GM21825 (cell line): ENCODE measurements at regions not wholly inside any gene's neighbourhood (a gene's known extent, or its start where the extent isn't known, plus 50 kb on each side); places are given as distances from the start of the nearest gene placed in this dataset.

Experiments
- ATAC-seq: cut with Tn5 transposase; IDR thresholded peaks from one replicate; pipeline ENCODE4 v1.9.1; 2021; ENCODE audit warnings: mild to moderate bottlenecking, moderate library complexity; ENCODE audit not compliant: unreplicated experiment

DNA sequence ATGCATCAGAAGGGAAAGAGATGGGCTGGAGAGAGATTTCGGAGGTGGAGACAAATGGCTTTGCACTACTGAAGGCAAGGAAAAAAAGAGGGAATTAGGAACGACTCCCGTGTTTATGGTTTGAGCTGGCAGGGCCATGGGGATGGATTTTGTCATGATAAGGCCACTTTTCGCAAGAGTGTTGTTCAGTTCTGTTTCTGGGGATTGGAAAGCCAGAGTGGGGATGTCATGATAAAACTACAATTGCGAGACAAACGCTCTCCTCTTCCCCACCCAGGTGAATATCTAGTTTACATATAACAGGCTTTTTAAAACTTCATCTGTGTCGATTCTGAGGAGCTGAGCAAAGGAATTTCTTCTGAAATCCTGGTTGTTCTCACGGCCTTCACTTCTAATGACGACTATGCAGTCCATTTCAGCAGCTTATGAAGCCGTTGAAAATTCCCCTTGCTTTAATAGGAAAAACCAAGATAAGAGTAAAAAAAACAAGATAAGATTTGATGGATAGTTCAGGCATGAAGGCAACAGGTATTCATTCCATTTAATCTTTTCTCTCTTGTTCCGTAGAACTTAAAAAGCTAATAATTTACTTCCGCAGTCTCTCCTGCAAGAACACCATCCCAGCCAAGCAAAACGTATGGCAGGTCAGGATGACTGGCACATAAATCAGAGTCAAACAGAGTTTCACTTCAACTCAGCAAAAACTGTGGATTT lies 245.6 kb upstream of the PITRM1 start:
- no peak for ATAC-seq

DNA sequence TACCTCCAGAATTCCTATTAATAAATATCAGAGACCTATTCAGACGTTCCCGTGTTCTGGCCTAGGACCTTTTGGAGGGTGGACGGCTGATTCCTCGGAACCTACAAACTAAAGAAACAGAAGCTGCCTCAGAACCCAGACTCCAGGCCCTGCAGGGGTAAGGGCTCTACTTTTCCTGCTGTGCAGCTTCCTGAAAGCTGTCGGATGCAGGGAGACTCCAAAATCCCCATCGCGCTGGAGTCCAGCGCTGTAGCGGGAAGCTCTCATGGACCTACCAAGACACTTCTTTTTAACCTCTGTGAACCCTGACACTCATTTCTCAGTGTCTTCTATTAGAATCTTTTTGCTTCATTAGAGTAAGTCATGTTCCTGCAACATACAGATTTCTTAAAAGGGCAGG lies 244.5 kb upstream of the PITRM1 start:
- ATAC-seq: no peak

GRCh38 chr10:3415878-3416605 lies 243.5 kb upstream of the PITRM1 start:
- ATAC-seq: no peak

DNA sequence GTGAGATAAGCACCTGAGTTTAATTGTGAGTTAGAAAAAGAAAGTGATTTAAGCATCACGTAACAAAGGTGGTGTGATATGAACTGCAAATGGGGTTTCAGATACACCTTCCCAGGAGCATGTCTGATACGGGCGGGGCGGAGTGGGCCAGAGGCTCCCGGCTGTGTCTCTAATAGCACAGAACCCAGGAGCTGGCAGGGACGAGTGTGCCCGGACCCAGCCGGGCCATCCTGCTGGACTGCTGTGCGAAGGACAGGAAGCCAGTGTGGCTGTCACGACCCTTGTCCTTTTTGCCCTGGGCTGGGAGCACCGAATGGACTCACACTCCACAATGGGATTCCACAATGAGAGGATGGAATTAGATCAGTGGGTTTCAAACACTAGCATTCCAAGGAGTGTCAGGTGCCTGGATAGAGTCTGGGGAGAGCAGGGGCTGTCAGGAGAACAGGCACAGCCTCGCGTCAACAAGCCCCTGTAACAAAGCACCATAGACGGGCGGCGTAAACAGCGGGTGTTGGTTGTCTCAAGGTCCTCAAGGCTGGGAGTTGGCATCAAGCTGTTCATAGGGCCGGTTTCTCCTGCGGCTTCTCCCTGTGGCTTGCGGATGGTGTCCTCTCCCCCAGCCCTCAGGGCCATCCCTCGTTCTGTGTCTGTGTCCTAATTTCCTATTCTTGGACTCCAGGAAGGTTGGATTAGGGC lies 242.6 kb upstream of the PITRM1 start:
- ATAC-seq: no peak

DNA sequence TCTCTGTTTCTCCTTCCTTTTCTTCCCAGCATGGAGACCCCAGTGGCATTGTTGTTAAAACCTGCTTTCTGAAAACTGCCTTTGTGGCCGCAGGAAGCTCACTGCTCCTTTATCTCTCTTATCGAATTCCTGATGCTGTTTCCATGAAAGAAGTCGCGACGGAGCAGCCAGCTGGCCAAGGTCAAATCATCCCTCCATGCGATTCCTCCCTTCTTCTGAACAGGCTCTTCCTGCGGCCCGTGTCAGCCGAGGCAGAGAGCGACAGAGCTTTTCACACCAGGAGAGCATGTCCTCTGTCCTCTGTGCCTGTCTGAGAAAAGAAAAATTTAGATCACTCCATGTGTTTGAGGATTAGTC lies 242.1 kb upstream of the PITRM1 start:
- no peak for ATAC-seq

DNA sequence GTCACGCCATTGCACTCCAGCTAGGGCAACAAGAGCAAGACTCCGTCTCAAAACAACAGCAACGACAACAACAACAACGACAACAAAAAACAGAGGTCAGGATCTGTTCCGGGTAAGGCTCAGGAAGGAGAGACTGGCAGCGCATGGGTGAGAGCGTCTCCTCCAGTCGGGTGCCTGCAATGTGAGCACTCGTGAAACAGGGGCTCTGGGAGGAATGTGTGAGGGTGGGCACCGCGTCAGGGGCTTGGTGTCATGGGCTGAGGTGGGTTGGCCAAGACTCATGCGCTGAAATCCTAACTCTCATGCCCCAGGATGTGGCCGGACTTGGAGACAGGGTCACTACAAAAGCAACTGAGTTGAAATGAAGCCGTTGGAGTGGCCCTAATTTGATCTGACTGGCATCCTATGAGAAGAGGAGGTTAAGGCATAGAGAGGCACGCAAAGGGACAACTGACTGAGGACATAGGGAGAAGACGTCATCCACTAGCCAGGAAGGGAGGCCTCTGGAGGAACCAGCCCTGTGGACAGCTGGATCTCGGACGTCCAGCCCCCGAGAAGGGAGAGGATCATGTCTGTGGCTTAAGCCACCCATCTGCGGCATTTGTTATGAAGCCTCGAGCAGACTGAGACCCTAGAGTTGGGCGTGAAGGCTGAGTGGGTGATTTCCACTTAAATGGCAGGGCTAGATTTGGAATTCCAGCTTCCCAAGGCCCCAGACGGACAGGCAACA lies 241.5 kb upstream of the PITRM1 start:
- no peak for ATAC-seq

DNA sequence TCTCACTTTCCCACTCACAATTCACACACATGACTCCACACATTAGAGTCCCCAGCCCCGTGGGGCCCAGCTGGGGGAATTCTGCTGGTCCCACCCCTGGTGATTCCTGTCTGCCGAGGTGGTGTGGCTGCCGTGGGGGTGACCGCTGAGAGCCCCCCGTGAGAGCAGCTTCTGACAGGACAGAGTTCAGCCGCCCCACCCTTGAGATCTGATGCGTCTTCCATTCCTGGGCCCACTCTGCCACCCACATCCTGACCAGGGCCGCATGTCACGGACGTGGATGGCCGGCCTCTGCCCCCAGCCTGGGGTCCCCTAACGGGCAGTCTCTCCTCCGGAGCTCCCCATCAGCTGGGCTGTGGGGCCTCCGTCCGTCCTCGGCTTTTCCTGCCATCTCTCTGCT lies 240.1 kb upstream of the PITRM1 start:
- no peak for ATAC-seq

DNA sequence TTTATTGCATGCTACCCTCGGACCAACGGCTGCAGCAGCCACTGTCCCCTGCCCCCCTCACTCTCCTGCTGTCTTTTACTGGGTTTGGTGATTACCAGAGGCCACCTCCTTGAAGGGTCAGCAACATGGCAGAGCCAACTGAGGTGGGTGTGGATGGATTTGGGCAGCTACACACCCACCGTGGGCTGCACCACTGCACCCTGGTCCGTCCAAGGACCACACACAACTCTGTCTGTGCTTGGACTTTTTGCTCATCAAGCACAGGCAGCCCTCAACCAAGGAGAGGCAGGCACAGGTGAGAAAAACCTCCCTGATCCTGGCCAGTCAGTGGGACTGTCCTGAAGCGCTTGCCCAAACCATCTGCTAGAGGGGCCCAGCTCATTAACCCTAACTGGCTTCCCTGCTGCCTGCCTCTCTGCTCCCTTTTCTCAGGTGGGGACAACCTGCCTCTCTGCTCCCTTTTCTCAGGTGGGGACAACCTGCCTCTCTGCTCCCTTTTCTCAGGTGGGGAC lies 239.5 kb upstream of the PITRM1 start:
- ATAC-seq: no peak

DNA sequence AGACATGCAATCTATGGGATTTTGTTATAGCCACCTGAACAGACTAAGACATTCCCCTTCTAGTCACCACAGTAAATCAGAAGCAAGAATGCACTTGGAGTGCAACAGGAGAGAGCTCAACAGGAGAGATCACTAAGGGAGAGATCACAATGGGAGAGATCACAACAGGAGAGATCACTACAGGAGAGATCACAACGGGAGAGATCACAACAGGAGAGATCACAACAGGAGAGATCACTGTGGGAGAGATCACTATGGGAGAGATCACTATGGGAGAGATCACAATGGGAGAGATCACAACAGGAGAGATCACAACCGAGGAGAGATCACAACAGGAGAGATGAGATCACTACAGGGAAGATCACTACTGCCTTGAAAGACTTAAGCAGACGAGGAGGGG lies 238.5 kb upstream of the PITRM1 start:
- no peak for ATAC-seq

DNA sequence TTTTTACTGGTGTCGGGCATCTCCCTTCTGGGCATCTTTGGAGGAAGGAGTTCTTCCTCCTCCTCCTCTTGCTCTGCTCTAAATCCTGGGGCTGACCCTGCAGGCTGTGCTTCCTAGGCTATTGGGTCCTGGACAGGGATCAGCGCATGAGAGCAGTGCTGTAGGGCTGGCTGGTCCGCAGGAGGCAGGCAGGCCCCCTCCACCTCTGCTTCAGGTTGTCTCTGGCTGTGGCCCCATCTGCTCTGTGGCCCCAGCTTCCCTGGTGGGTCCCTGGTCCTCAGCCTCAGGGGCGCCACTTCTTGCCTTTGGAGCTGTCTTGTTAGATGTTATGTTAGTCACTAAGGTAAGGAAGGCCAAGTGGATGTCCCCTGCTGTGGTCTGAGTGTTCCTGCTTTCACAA lies 237.3 kb upstream of the PITRM1 start:
- no peak for ATAC-seq

DNA sequence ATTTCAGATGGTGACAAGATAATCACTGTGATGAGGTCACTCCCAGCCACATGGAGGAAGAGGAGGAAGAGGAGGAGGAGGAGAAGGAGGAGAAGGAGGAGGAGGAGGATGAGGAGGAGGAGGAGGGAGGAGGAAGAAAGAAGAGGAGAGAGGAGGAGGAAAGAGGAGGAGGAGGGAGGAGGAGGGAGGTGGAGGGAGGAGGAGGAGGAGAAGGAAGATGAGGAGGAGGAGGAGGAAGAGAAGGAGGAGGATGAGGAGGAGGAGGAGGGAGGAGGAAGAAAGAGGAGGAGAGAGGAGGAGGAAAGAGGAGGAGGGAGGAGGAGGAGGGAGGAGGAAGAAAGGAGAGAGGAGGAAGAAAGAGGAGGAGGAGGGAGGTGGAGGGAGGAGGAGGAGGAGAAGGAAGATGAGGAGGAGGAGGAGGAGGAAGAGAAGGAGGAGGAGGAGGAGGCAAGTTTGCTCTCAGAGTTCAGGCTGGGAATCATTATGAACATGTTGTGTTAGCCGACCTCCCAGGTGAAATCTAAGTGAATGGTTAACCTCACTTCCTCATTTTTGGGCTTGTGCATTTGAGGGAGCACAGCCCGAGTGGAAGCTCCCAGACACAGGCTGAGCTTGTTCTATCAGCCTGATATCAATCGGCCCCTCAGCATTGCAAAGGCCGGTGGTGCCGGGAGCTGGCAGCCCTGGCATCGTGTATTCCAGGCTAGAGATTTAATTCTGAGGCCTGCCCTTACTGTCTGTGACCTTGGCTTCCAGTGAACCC lies 236.2 kb upstream of the PITRM1 start:
- no peak for ATAC-seq

DNA sequence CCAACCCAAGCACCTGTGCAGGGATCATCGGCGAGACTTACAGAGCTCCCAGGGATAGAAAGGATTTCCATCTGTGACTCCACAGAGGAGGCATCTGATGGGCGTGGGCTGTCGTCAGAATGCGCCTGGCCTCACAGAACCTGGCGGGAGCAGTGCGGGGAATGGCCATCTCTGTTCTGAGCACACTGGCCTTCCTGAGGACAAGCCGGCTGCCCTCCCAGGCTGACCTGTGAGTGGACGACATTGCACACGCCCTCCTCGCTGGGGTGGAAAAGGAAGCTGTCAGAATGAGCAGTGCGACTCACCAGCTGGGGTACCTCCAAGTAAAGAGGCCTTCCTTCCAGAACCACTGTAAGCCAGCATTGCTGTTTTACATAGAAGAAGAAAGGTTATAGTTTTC lies 234.6 kb upstream of the PITRM1 start:
- no peak for ATAC-seq

DNA sequence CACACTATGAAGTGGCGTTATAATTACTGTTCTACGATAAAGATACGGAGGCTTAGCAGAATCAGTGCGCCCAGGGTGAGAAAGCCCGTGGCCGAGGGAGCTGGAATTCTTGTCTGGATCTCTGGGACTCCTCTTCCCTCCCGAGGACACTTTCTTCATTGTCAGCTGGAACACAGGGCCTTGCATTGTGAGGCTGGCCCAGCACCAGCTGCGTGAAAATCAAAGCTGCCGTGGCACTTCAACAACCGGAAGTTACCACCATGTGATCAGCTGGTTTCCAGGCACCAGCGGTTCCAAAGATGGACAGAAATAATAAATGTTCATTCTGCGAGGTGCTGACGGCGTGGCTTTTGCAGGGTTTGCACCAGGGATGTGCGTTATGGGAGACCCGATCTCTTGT lies 234.0 kb upstream of the PITRM1 start:
- ATAC-seq: no peak

DNA sequence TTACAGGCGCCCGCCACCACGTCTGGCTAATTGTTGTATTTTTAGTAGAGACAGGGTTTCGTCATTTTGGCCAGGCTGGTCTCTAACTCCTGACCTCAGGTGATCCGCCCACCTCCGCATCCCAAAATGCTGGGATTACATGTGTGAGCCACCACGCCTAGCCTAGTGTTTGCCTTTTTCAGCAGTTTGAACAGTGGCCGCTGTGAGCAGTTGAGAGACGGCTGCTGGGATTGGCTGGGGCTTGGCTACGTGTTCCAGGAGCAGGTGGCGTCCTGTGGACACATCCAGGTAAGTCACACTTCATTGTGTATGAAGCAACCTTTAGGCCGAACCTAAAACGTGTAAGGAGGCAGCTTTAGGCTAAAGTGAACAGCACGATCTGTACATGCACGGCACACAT lies 231.8 kb upstream of the PITRM1 start:
- no peak for ATAC-seq

GRCh38 chr10:3402187-3402751 lies 229.7 kb upstream of the PITRM1 start:
- no peak for ATAC-seq

DNA sequence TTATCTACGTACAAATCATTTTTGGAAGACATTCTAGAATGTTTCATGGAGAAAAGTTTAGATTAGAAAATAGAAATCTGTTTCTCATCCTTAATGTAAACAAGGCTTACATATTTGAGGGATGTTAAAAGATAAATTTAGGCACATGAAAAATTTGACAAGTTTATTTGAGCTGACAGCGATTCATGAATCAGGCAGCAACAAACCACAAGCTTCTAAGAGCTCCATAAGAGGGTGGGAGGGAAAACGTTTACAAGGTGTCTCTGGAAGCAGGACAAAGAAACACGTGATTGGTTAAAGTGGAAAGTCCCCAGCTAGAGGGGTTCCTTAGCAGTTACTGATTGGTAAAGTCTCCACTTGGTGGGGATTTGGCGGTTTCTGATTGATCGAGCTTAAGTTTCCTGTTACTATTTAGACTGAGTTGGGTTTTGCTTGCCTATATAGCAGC lies 228.9 kb upstream of the PITRM1 start:
- no peak for ATAC-seq

DNA sequence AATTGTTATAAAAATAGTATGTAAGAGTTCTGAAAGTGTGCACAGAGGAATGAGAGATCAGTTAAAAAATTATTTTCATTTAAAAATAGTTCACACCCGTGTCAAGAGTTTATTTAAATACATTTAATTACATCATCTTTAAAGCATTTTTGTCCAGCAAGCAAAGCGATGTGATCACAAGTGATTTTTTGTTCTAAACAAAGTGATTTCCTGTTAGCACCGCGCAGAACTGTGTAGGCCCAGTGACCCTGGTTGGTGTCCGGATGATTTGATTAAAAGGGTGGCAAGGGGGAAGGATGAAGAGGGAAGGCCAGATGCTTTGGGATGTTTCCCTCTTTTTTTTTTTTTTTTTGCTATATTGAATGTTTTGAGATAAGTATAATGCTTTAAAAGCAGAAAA lies 227.8 kb upstream of the PITRM1 start:
- ATAC-seq: no peak

GRCh38 chr10:3399756-3400155 lies 227.2 kb upstream of the PITRM1 start:
- no peak for ATAC-seq

DNA sequence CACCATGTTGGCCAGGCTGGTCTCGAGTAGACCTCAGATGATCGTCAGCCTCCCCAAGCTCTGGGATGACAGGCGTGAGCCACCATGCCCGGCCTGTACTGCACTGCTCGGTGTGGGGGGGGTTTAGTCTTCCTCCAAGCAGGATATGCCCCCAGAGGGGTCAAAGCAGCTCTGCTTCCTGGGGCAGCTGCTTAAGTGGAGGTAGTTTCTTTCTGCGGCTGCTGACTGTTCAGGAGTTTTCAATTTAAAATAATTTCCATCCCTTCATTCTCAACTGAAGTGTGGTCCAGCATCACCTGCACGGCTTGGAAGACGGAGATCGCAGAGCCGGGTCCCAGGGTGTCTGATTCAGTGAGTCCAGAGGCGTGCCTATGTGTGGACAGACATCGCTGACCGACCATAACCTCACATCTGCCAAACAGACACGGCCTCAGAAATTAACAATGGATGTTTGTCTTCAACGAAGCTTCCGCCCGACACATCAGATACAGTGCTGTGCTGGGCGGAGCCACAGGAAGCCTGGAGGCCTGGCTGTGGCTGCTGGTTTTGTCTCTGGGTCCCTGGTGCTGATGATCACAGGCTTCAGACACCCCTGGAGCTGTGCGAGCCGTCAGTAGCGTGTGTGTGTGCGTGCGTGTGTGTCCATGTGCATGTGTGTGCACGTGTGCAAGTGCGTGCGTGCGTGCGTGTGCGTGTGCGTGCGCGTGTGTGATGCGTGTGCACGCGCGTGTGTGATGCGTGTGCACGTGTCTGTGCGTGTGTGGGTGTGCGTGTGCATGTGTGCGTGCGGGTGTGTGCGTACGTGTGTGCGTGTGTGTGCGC lies 226.5 kb upstream of the PITRM1 start:
- ATAC-seq: no peak
